ENCODE measurements at regions not wholly inside any gene's neighbourhood (a gene's known extent, or its start where the extent isn't known, plus 50 kb on each side); places are given as distances from the start of the nearest gene placed in this dataset.

DNA sequence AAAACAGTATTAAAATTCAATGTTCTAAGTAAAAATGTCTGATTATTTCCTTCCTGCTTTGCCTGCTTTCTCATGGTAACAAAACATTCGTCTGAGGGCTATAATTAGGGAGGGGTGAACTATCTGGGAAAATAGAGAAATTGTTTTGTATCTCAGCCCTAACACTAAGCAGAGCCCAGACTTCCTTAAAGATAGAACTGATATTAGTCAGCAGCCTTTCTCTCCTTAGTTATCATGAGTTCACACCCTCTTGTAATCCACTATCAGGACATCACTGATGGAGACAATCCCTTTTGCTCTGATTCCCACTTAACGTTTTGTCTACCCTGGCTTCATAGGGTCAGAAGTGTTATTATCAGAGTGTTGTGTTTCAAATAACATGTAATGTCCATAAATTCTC, 701.1 kb upstream of the ZEB2 start:
- H3K9me3 ChIP-seq (ENCODE audit: control insufficient read depth, insufficient read depth, low read depth, low read length), result no peaks in the 10 kb centered on the region
- H3K4me1 ChIP-seq (ENCODE audit: control insufficient read depth, extremely low read depth, insufficient read depth, low read length), result no peaks in the 10 kb centered on the region
- H4K20me1 ChIP-seq (ENCODE audit: control insufficient read depth, extremely low read depth, insufficient read depth, low read length), result no peaks in the 10 kb centered on the region
- H3K9ac ChIP-seq (ENCODE audit: insufficient read depth, low read length), result no peak overlapping the region
- no peak overlapping the region for H3K27ac ChIP-seq (ENCODE audit: insufficient read depth, low read length)
- H3K27me3 ChIP-seq (ENCODE audit: control insufficient read depth, insufficient read depth, low read length), result no peaks in the 10 kb centered on the region
- no peak overlapping the region for H3K4me3 ChIP-seq (replicated peaks in 1 of 4; ENCODE audit: control extremely low read depth in 1 of 4, insufficient read depth in 1 of 4, low read depth in 3 of 4, low read length in 4 of 4)
- H3K79me2 ChIP-seq (ENCODE audit: control insufficient read depth, insufficient read depth, low read length), result no peaks in the 10 kb centered on the region
- no peak for DNase-seq (ENCODE audit: low read depth in 2 of 2)
- H3K36me3 ChIP-seq (ENCODE audit: control insufficient read depth, insufficient read depth, low read length), result no peaks in the 10 kb centered on the region
- no peak overlapping the region for H2AFZ ChIP-seq (ENCODE audit: low read length)
- no peak for TF ChIP-seq EZH2 (IDR thresholded peaks at IDR 0.05; ENCODE audit: low read length, missing control alignments)
- TF ChIP-seq, protein P1, sequence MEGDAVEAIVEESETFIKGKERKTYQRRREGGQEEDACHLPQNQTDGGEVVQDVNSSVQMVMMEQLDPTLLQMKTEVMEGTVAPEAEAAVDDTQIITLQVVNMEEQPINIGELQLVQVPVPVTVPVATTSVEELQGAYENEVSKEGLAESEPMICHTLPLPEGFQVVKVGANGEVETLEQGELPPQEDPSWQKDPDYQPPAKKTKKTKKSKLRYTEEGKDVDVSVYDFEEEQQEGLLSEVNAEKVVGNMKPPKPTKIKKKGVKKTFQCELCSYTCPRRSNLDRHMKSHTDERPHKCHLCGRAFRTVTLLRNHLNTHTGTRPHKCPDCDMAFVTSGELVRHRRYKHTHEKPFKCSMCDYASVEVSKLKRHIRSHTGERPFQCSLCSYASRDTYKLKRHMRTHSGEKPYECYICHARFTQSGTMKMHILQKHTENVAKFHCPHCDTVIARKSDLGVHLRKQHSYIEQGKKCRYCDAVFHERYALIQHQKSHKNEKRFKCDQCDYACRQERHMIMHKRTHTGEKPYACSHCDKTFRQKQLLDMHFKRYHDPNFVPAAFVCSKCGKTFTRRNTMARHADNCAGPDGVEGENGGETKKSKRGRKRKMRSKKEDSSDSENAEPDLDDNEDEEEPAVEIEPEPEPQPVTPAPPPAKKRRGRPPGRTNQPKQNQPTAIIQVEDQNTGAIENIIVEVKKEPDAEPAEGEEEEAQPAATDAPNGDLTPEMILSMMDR (conservative IDR thresholded peaks at IDR 0.05 in 1 of 2, IDR thresholded peaks at IDR 0.05 in 1 of 2; ENCODE audit: low read depth in 1 of 2, low read length in 2 of 2), result no peak
- no peak overlapping the region for H3K4me2 ChIP-seq (ENCODE audit: extremely low read depth, insufficient read depth, low read length)

DNA sequence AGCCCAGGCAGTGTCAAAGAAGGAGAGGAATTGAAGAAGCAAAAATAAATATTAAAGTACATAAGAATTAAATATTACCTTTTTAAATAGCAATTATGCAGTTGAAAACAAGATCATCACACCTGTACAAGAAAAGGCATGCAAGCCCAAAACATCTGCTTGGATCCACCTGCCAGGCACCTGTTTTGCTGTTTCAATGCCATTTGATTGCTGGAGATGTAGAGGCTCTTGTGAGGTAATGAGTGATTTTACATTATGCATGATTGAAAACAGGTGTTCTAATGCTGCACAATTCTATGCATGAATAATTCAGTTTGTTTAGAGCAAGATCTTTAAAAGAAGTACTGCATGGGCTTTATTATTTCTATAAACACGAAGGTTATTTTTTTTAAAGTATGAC, 700.6 kb upstream of the ZEB2 start:
- Histone ChIP-seq H3K9me3 (ENCODE audit: control insufficient read depth, insufficient read depth, low read depth, low read length) (no peaks in the 10 kb centered on the region), H3K27ac (ENCODE audit: insufficient read depth, low read length) (no peak overlapping the region), H3K4me3 (replicated peaks in 1 of 4; ENCODE audit: control extremely low read depth in 1 of 4, insufficient read depth in 1 of 4, low read depth in 3 of 4, low read length in 4 of 4) (no peak overlapping the region), H3K27me3 (ENCODE audit: control insufficient read depth, insufficient read depth, low read length) (no peaks in the 10 kb centered on the region), H3K4me2 (ENCODE audit: extremely low read depth, insufficient read depth, low read length) (no peak overlapping the region), H3K79me2 (ENCODE audit: control insufficient read depth, insufficient read depth, low read length) (no peaks in the 10 kb centered on the region), H3K36me3 (ENCODE audit: control insufficient read depth, insufficient read depth, low read length) (no peaks in the 10 kb centered on the region), H2AFZ (ENCODE audit: low read length) (no peak overlapping the region), H4K20me1 (ENCODE audit: control insufficient read depth, extremely low read depth, insufficient read depth, low read length) (no peaks in the 10 kb centered on the region), H3K4me1 (ENCODE audit: control insufficient read depth, extremely low read depth, insufficient read depth, low read length) (no peaks in the 10 kb centered on the region), H3K9ac (ENCODE audit: insufficient read depth, low read length) (no peak overlapping the region)
- no peak for TF ChIP-seq EZH2 (IDR thresholded peaks at IDR 0.05; ENCODE audit: low read length, missing control alignments)
- TF ChIP-seq, protein P1 (conservative IDR thresholded peaks at IDR 0.05 in 1 of 2, IDR thresholded peaks at IDR 0.05 in 1 of 2; ENCODE audit: low read depth in 1 of 2, low read length in 2 of 2), result no peak
- no peak for DNase-seq (ENCODE audit: low read depth in 2 of 2)

DNA sequence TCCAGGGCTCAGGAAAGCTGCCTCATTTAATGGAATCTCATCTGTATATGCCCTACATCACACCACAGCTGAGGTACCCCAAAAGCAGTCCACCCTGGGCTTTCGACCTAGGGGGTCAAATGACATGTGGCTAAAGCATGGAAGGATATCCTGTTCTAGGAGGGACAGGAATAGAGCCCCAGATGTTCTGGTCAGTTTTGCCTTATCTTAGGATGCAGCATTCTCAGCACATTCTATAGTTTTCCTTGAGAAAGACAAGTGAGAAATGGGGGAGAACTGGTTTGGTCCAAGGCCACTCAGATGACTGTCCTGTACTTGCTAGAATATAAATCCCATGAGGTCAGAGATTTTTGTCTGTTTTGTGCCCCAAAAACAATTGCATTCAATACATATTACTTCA, 688.0 kb upstream of the ZEB2 start:
- TF ChIP-seq, protein P1 (conservative IDR thresholded peaks at IDR 0.05 in 1 of 2, IDR thresholded peaks at IDR 0.05 in 1 of 2; ENCODE audit: low read depth in 1 of 2, low read length in 2 of 2), result no peak
- TF ChIP-seq EZH2 (IDR thresholded peaks at IDR 0.05; ENCODE audit: low read length, missing control alignments), result no peak
- H3K36me3 ChIP-seq (ENCODE audit: control insufficient read depth, insufficient read depth, low read length), result no peaks in the 10 kb centered on the region
- no peak for DNase-seq (ENCODE audit: low read depth in 2 of 2)
- H4K20me1 ChIP-seq (ENCODE audit: control insufficient read depth, extremely low read depth, insufficient read depth, low read length), result no peaks in the 10 kb centered on the region
- H3K4me3 ChIP-seq (replicated peaks in 1 of 4; ENCODE audit: control extremely low read depth in 1 of 4, insufficient read depth in 1 of 4, low read depth in 3 of 4, low read length in 4 of 4), result no peak overlapping the region
- H3K4me1 ChIP-seq (ENCODE audit: control insufficient read depth, extremely low read depth, insufficient read depth, low read length), result no peaks in the 10 kb centered on the region
- H3K9ac ChIP-seq (ENCODE audit: insufficient read depth, low read length), result no peak overlapping the region
- no peak overlapping the region for H2AFZ ChIP-seq (ENCODE audit: low read length)
- no peak overlapping the region for H3K4me2 ChIP-seq (ENCODE audit: extremely low read depth, insufficient read depth, low read length)
- no peaks in the 10 kb centered on the region for H3K79me2 ChIP-seq (ENCODE audit: control insufficient read depth, insufficient read depth, low read length)
- H3K27me3 ChIP-seq (ENCODE audit: control insufficient read depth, insufficient read depth, low read length), result no peaks in the 10 kb centered on the region
- no peak overlapping the region for H3K27ac ChIP-seq (ENCODE audit: insufficient read depth, low read length)
- H3K9me3 ChIP-seq (ENCODE audit: control insufficient read depth, insufficient read depth, low read depth, low read length), result no peaks in the 10 kb centered on the region

Data from fibroblast of lung (primary cell).